Mammary epithelial cell (primary cell): ENCODE measurements at regions not wholly inside any gene's neighbourhood (a gene's known extent, or its start where the extent isn't known, plus 50 kb on each side); places are given as distances from the start of the nearest gene placed in this dataset.

Source experiments
- EZH2 ChIP-seq: IDR thresholded peaks from 2 replicates; pipeline ENCODE4 v1.6.1; 2012; ENCODE audit warnings: low read length, inconsistent platforms, borderline replicate concordance
- TF ChIP-seq, protein P1 (sequence below), 2 donors: IDR thresholded peaks in 1 of 2; conservative IDR thresholded peaks in 1 of 2; 2 replicates each; pipeline ENCODE4 v1.5.1; 2011 to 2012; ENCODE audit warnings: inconsistent platforms in 2 of 2, low read length in 2 of 2, mild to moderate bottlenecking in 2 of 2, control low read depth in 1 of 2, low read depth in 1 of 2; ENCODE audit not compliant: insufficient read depth in 1 of 2; ENCODE audit errors: extremely low read depth in 1 of 2

DNA sequence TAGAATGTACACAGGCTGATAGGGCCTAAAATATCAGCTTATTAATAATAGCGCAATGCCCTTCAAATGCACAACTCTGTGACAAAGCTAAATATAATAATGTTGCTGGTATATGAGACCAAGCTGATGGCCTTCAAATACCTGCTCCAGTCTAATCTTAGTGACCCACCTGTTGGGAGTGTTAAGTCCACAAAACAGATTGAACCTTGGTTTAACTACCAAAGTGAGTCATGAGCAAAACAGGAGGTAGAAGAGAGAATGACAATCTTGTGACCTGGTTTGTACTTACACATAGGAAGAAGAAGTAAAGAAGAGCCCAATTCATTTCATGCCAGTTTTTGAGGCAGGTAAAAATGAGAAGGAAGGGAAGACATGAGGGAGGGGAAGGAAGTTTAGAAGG is 295.0 kb downstream of the NR4A2 start:
- TF ChIP-seq, protein P1, sequence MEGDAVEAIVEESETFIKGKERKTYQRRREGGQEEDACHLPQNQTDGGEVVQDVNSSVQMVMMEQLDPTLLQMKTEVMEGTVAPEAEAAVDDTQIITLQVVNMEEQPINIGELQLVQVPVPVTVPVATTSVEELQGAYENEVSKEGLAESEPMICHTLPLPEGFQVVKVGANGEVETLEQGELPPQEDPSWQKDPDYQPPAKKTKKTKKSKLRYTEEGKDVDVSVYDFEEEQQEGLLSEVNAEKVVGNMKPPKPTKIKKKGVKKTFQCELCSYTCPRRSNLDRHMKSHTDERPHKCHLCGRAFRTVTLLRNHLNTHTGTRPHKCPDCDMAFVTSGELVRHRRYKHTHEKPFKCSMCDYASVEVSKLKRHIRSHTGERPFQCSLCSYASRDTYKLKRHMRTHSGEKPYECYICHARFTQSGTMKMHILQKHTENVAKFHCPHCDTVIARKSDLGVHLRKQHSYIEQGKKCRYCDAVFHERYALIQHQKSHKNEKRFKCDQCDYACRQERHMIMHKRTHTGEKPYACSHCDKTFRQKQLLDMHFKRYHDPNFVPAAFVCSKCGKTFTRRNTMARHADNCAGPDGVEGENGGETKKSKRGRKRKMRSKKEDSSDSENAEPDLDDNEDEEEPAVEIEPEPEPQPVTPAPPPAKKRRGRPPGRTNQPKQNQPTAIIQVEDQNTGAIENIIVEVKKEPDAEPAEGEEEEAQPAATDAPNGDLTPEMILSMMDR (conservative IDR thresholded peaks at IDR 0.05 in 1 of 2, IDR thresholded peaks at IDR 0.05 in 1 of 2; ENCODE audit: extremely low read depth in 1 of 2, insufficient read depth in 1 of 2, low read depth in 1 of 2, low read length in 2 of 2): no peak
- no peak for TF ChIP-seq EZH2
